ENCODE measurements at regions not wholly inside any gene's neighbourhood (a gene's known extent, or its start where the extent isn't known, plus 50 kb on each side); places are given as distances from the start of the nearest gene placed in this dataset.

DNA sequence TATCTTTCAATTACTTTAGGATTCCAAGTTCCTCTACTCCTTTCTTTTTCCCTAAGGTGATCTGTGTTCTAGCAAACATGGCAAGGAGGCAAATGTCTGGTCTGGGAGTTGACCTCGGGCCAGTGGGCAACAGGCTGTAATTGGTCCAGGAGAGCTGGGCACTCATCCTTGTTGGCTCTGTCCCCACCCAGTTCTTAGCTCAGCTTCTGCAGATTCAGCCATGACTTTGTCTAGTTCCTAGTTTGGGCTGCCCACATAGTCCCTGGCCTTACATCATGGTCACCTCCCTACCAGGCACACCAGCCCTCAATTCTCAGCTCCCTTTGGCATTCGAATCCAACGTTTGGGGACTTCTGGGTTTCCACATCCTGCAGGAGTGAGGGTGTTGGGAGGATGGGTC lies 92.1 kb upstream of the DAP start:
- TF ChIP-seq CTCF (IDR thresholded peaks at IDR 0.05) (no peak), POLR2A (IDR thresholded peaks at IDR 0.05) (no peak), POLR2AphosphoS5 (IDR thresholded peaks at IDR 0.05; ENCODE audit: insufficient read depth in 1 of 2, low read depth in 1 of 2) (no peak)
